ENCODE measurements at regions not wholly inside any gene's neighbourhood (a gene's known extent, or its start where the extent isn't known, plus 50 kb on each side); places are given as distances from the start of the nearest gene placed in this dataset.

- TF ChIP-seq, protein P1, sequence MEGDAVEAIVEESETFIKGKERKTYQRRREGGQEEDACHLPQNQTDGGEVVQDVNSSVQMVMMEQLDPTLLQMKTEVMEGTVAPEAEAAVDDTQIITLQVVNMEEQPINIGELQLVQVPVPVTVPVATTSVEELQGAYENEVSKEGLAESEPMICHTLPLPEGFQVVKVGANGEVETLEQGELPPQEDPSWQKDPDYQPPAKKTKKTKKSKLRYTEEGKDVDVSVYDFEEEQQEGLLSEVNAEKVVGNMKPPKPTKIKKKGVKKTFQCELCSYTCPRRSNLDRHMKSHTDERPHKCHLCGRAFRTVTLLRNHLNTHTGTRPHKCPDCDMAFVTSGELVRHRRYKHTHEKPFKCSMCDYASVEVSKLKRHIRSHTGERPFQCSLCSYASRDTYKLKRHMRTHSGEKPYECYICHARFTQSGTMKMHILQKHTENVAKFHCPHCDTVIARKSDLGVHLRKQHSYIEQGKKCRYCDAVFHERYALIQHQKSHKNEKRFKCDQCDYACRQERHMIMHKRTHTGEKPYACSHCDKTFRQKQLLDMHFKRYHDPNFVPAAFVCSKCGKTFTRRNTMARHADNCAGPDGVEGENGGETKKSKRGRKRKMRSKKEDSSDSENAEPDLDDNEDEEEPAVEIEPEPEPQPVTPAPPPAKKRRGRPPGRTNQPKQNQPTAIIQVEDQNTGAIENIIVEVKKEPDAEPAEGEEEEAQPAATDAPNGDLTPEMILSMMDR (IDR thresholded peaks at IDR 0.05) = no peak
- no peak for TF ChIP-seq POLR2A (IDR thresholded peaks at IDR 0.05; ENCODE audit: low read depth)
- TF ChIP-seq EP300 (IDR thresholded peaks at IDR 0.05) = no peak
Measured at GRCh38 chr3:29067007-29067406, 213.9 kb upstream of the RBMS3 start.

All from esophagus muscularis mucosa (tissue), 4 donors.